ENCODE measurements at regions not wholly inside any gene's neighbourhood (a gene's known extent, or its start where the extent isn't known, plus 50 kb on each side); places are given as distances from the start of the nearest gene placed in this dataset.
A peak's percentile ranks its signal among the peaks of the same experiment; 100 is the strongest.

GRCh38 chr6:37097335-37097734, 72.6 kb upstream of the PIM1 start:
- DNase-seq (no peak), ATAC-seq (no peak)
- H3K36me3 ChIP-seq (ENCODE audit: low read depth), result no peaks in the 10 kb centered on the region
- peaks cover 6% of the 10 kb centered on the region for H3K4me1 ChIP-seq (ENCODE audit: low read depth)
- intact Hi-C loops (cut with DNase I, micrococcal nuclease), result no loop called here
- no peak for TF ChIP-seq CTCF (IDR thresholded peaks at IDR 0.05)
- no peak overlapping the region for H3K4me3 ChIP-seq
- H3K9me3 ChIP-seq, result no peaks in the 10 kb centered on the region

GRCh38 chr6:37099442-37099841, 70.5 kb upstream of the PIM1 start:
- TF ChIP-seq CTCF (IDR thresholded peaks at IDR 0.05), result no peak
- Histone ChIP-seq H3K4me3 (no peak overlapping the region), H3K36me3 (ENCODE audit: low read depth) (no peaks in the 10 kb centered on the region), H3K4me1 (ENCODE audit: low read depth) (peaks cover 23% of the 10 kb centered on the region), H3K9me3 (no peaks in the 10 kb centered on the region)
- ATAC-seq (no peak), DNase-seq (no peak)
- intact Hi-C loops (cut with DNase I, micrococcal nuclease), result no loop called here

- Histone ChIP-seq H3K4me3 (no peak overlapping the region), H3K4me1 (ENCODE audit: low read depth) (peaks cover 29% of the 10 kb centered on the region), H3K9me3 (no peaks in the 10 kb centered on the region), H3K36me3 (ENCODE audit: low read depth) (no peaks in the 10 kb centered on the region)
- ATAC-seq (no peak), DNase-seq (no peak)
- intact Hi-C loops (cut with DNase I, micrococcal nuclease), result no loop called here
- TF ChIP-seq CTCF (IDR thresholded peaks at IDR 0.05), result no peak
Measured at GRCh38 chr6:37100745-37101144, 69.2 kb upstream of the PIM1 start.

GRCh38 chr6:37101991-37102298, 68.0 kb upstream of the PIM1 start:
- Histone ChIP-seq H3K4me3 (no peak overlapping the region), H3K4me1 (ENCODE audit: low read depth) (peaks cover 29% of the 10 kb centered on the region), H3K9me3 (no peaks in the 10 kb centered on the region), H3K36me3 (ENCODE audit: low read depth) (no peaks in the 10 kb centered on the region)
- intact Hi-C loops (cut with DNase I, micrococcal nuclease), result no loop called here
- TF ChIP-seq CTCF (IDR thresholded peaks at IDR 0.05), result no peak
- DNase-seq (no peak), ATAC-seq (no peak)

- Histone ChIP-seq H3K9me3 (no peaks in the 10 kb centered on the region), H3K4me3 (no peak overlapping the region), H3K36me3 (ENCODE audit: low read depth) (no peaks in the 10 kb centered on the region), H3K4me1 (ENCODE audit: low read depth) (peaks cover 29% of the 10 kb centered on the region)
- TF ChIP-seq CTCF (IDR thresholded peaks at IDR 0.05), result no peak
- intact Hi-C loops (cut with DNase I, micrococcal nuclease), result no loop called here
- ATAC-seq (peak; percentile 69), DNase-seq (peak; percentile 78 to 89 (median 84))
Measured at GRCh38 chr6:37102299-37103168, 67.4 kb upstream of the PIM1 start.

Data from mucosa of descending colon (tissue), 3 donors.